GM23248 (cell line): ENCODE measurements at regions not wholly inside any gene's neighbourhood (a gene's known extent, or its start where the extent isn't known, plus 50 kb on each side); places are given as distances from the start of the nearest gene placed in this dataset.

Experiments used
- DNase-seq: peaks from one replicate; pipeline ENCODE4 v3.0.0-alpha.2; 2015
- H2AFZ ChIP-seq: fragments of 200-600 bp; sonication (generic); 2 replicates; pipeline ENCODE4 v1.6.1; 2016; ENCODE audit warnings: antibody characterized with exemption
- H3F3A ChIP-seq: fragments of 200-600 bp; sonication (generic); 2 replicates; pipeline ENCODE4 v1.6.1; 2016; ENCODE audit warnings: mild to moderate bottlenecking, antibody characterized with exemption, mixed run types; ENCODE audit not compliant: insufficient read depth
- H3K27ac ChIP-seq: fragments of 200-600 bp; sonication (generic); 2 replicates; pipeline ENCODE4 v1.5.1; 2016; ENCODE audit warnings: mild to moderate bottlenecking
- H3K27me3 ChIP-seq: fragments of 200-600 bp; sonication (generic); replicated peaks from 2 replicates; pipeline ENCODE4 v1.6.1; 2016; ENCODE audit warnings: mild to moderate bottlenecking; ENCODE audit not compliant: insufficient read depth
- H3K36me3 ChIP-seq: fragments of 200-600 bp; sonication (generic); 2 replicates; pipeline ENCODE4 v1.6.1; 2016; ENCODE audit warnings: low read depth, mild to moderate bottlenecking
- H3K4me1 ChIP-seq: fragments of 200-600 bp; sonication (generic); 2 replicates; pipeline ENCODE4 v1.6.1; 2016; ENCODE audit warnings: mild to moderate bottlenecking; ENCODE audit not compliant: insufficient read depth
- H3K4me2 ChIP-seq: fragments of 200-600 bp; sonication (generic); one replicate; pipeline ENCODE4 v1.6.1; 2016; ENCODE audit warnings: mild to moderate bottlenecking; ENCODE audit not compliant: unreplicated experiment
- H3K4me3 ChIP-seq: fragments of 200-600 bp; sonication (generic); 2 replicates; pipeline ENCODE4 v1.5.1; 2016; ENCODE audit warnings: mild to moderate bottlenecking
- H3K79me2 ChIP-seq: fragments of 200-600 bp; sonication (generic); 2 replicates; pipeline ENCODE4 v1.6.1; 2016; ENCODE audit warnings: mild to moderate bottlenecking; ENCODE audit not compliant: insufficient read depth
- H3K9ac ChIP-seq: fragments of 200-600 bp; sonication (generic); 2 replicates; pipeline ENCODE4 v1.6.1; 2016; ENCODE audit warnings: mild to moderate bottlenecking
- H3K9me2 ChIP-seq: fragments of 200-600 bp; sonication (generic); 2 replicates; pipeline ENCODE4 v1.6.1; 2016; ENCODE audit warnings: mixed run types, mild to moderate bottlenecking, moderate library complexity; ENCODE audit not compliant: insufficient read depth
- H3K9me3 ChIP-seq: fragments of 200-600 bp; sonication (generic); one replicate; pipeline ENCODE4 v1.6.1; 2017; ENCODE audit warnings: low read depth
- H4K20me1 ChIP-seq: fragments of 200-600 bp; sonication (generic); 2 replicates; pipeline ENCODE4 v1.6.0; 2016; ENCODE audit not compliant: insufficient read depth
- EZH2 ChIP-seq: fragments of 200-600 bp; sonication (generic); IDR thresholded peaks from 2 replicates; pipeline ENCODE4 v1.6.1; 2018; ENCODE audit warnings: antibody characterized with exemption, mild to moderate bottlenecking; ENCODE audit not compliant: insufficient read depth, poor library complexity, severe bottlenecking
- EZH2phosphoT487 ChIP-seq: fragments of 200-600 bp; sonication (generic); IDR thresholded peaks from 2 replicates; pipeline ENCODE4 v1.6.1; 2018; ENCODE audit warnings: antibody characterized with exemption, moderate library complexity, mild to moderate bottlenecking, low read depth; ENCODE audit not compliant: insufficient read depth
- WGBS, 2 experiments: methylation state at CpG; one replicate each; pipeline ENCODE4 v1.1.6; 2015 to 2017; ENCODE audit warnings: low lambda C conversion rate in 2 of 2, low coverage in 1 of 2; ENCODE audit errors: missing lambda C conversion rate in 2 of 2; 5-methylcytosine and 5-hydroxymethylcytosine counted together
- in situ Hi-C: fragments of 300-500 bp; cut with MboI; formaldehyde crosslinking; loops from 2 replicates; pipeline ENCODE4 v1.15.0; 2020

DNA sequence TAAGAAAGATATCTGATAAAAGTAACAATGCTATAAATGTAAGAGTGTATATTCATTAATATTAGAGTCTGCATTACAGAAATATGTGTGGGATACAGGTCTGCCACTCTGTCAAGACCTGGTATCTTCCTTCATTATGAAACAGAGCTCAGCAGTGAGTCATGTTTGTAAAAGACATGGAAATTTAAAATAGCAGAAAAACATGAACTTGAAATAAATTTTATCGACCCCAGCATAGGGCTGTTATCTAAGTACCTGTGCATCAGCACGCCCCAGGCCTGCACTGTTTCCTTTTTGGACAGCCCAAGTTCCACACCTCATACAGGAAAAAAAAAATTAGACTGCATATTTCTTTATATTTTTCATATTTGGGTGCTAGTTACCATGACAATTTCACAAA, 58.0 kb upstream of the ZPBP start:
- H4K20me1 ChIP-seq: no peaks in the 10 kb centered on the region
- H3K9me3 ChIP-seq: no peaks in the 10 kb centered on the region
- no peaks in the 10 kb centered on the region for H3K9me2 ChIP-seq
- H3K36me3 ChIP-seq: no peaks in the 10 kb centered on the region
- H3K4me2 ChIP-seq: no peak overlapping the region
- in situ Hi-C loops: no loop called here
- no peaks in the 10 kb centered on the region; the same call in 1 of the 2 replicates for H3K27me3 ChIP-seq
- no peak overlapping the region for H3K27ac ChIP-seq
- no peaks in the 10 kb centered on the region for H3F3A ChIP-seq
- H3K9ac ChIP-seq: no peak overlapping the region
- TF ChIP-seq EZH2 (no peak), EZH2phosphoT487 (no peak)
- WGBS, 2 experiments: 7 to 11% methylated on average over 2 of the region's 2 CpGs
- no peak for DNase-seq
- H3K4me3 ChIP-seq: no peak overlapping the region
- H3K4me1 ChIP-seq: no peaks in the 10 kb centered on the region
- H3K79me2 ChIP-seq: no peaks in the 10 kb centered on the region
- no peak overlapping the region for H2AFZ ChIP-seq

DNA sequence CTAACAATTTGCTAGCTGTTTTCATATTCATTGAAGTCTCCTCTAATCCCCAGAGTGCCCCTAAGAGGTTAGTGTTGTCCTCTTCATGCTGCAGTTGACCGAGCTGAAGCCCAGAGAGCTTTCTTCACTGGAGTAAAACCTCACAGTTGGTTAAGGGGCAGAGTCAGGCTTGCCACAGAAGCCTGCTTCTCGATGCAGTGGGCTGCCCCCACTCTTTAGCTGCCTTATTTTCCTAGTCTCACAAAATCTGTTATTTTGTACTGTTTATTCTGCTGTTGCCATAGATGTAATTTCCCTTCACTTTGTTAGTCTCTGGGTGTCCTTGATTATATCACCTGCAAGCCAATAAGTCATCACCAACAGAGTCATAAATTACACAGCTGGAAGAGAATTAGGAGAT, 56.3 kb upstream of the ZPBP start:
- Histone ChIP-seq H3K79me2 (no peaks in the 10 kb centered on the region), H3K9me3 (no peaks in the 10 kb centered on the region), H3K36me3 (no peaks in the 10 kb centered on the region), H3K4me3 (no peak overlapping the region), H4K20me1 (no peaks in the 10 kb centered on the region), H3F3A (no peaks in the 10 kb centered on the region), H3K4me1 (no peaks in the 10 kb centered on the region), H3K9me2 (no peaks in the 10 kb centered on the region), H3K4me2 (no peak overlapping the region), H2AFZ (no peak overlapping the region), H3K27ac (no peak overlapping the region), H3K9ac (no peak overlapping the region), H3K27me3 (no peaks in the 10 kb centered on the region; the same call in 1 of the 2 replicates)
- TF ChIP-seq EZH2: no peak
- in situ Hi-C loops: loop anchor here (25.0 kb wide), 1 partner anchor 1013 kb away; no protein-coding TSS in a partner anchor
- no peak for DNase-seq
- WGBS, 2 experiments: 15 to 19% methylated on average over 2 of the region's 2 CpGs

DNA sequence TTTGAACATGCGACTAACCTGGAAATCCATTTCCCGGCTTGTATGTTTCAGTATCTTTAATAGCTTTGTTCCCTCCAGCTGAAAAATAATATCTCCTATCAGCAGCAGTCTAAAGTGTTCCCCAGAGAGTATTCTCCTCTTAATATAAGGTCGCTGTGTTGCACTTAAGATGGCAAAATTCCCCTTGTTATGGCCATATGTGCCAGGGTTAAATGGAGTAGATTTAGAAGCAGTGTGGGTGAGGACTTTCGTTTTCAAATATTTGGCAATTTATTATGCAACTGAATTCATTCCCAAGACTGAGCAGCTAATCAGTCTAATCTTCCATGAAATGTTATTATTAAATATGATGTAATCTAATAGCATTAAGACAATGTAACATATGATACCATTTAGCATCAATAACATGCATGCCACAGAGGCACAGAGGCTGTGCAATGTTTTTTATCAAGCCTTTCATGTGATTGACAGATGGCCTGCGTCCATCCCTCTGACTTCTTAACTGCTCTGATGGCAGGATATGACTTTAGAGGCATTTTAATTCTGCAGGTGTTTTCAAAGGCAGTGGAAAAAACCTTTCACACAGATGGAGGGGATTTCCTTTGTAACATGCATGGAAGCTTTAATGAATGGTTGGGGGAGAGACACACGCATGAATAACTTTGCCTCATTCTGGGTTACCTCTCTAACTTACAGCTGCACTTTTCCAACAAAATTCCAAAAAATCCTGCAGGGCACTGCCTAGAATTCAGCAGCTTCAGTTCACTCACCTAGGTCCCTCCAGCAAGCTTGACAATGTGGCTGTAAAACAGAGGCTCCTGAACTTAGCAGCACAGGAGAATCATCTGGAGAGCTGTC, 55.1 kb upstream of the ZPBP start:
- Histone ChIP-seq H3K9me2 (no peaks in the 10 kb centered on the region), H3K9ac (no peak overlapping the region), H3K36me3 (no peaks in the 10 kb centered on the region), H3K27ac (no peak overlapping the region), H4K20me1 (no peaks in the 10 kb centered on the region), H3K79me2 (no peaks in the 10 kb centered on the region), H2AFZ (no peak overlapping the region), H3F3A (no peaks in the 10 kb centered on the region), H3K27me3 (no peaks in the 10 kb centered on the region; the same call in 1 of the 2 replicates), H3K4me3 (no peak overlapping the region), H3K4me2 (no peak overlapping the region), H3K4me1 (no peaks in the 10 kb centered on the region), H3K9me3 (no peaks in the 10 kb centered on the region)
- TF ChIP-seq EZH2 (no peak), EZH2phosphoT487 (no peak)
- WGBS, 2 experiments: 1 to 2% methylated on average over 6 of the region's 6 CpGs
- in situ Hi-C loops: loop anchor here (25.0 kb wide), 1 partner anchor 1014 kb away; no protein-coding TSS in a partner anchor
- DNase-seq: no peak

DNA sequence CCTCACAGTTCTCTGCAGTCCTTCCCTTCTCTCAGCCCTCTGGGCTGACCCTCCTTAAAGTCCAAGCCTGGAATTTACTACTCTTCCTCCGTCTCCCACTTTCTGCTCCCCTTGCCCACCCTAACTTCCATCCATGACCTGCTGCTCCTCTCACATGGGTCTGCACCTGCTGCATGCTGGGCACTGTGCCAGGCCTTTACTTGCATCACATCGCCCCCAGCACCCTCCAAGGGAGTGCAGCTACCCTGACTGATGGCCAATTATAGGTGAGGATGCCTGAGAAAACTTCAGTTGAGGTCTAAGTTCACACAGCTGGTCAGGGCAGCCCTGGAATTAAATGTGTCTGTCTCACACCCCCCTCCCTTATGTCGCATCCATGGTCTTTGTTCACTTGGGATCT, 53.6 kb upstream of the ZPBP start:
- H3K27me3 ChIP-seq: no peaks in the 10 kb centered on the region; the same call in 1 of the 2 replicates
- TF ChIP-seq EZH2: no peak
- TF ChIP-seq EZH2phosphoT487: no peak
- WGBS, 2 experiments: 10 to 17% methylated on average over 3 of the region's 3 CpGs
- H3K79me2 ChIP-seq: no peaks in the 10 kb centered on the region
- no peaks in the 10 kb centered on the region for H3F3A ChIP-seq
- H3K9me3 ChIP-seq: no peaks in the 10 kb centered on the region
- no peaks in the 10 kb centered on the region for H3K36me3 ChIP-seq
- H4K20me1 ChIP-seq: no peaks in the 10 kb centered on the region
- no peak overlapping the region for H2AFZ ChIP-seq
- H3K4me3 ChIP-seq: no peak overlapping the region
- no peak for DNase-seq
- H3K27ac ChIP-seq: no peak overlapping the region
- H3K4me2 ChIP-seq: no peak overlapping the region
- in situ Hi-C loops: loop anchor here (25.0 kb wide), 1 partner anchor 1016 kb away; no protein-coding TSS in a partner anchor
- no peak overlapping the region for H3K9ac ChIP-seq
- no peaks in the 10 kb centered on the region for H3K4me1 ChIP-seq
- H3K9me2 ChIP-seq: no peaks in the 10 kb centered on the region
